ENCODE measurements at regions not wholly inside any gene's neighbourhood (a gene's known extent, or its start where the extent isn't known, plus 50 kb on each side); places are given as distances from the start of the nearest gene placed in this dataset.
"Not testable (repeated sequence)": the region's sequence is repeated elsewhere in the genome, so short reads cannot be mapped to it uniquely, and the experiment has no call there.

GRCh38 chr16:27600381-27600780 lies 50.4 kb downstream of the KATNIP start:
- FAIRE-seq, result no peak
- DNase-seq (ENCODE audit: insufficient read length, low spot score), result no peak

GRCh38 chr16:27602103-27602502 lies 52.2 kb downstream of the KATNIP start:
- FAIRE-seq (no peak), DNase-seq (ENCODE audit: insufficient read length, low spot score) (no peak)

GRCh38 chr16:27605500-27606106 lies 55.7 kb downstream of the KATNIP start:
- FAIRE-seq, result not testable (repeated sequence)
- peak; percentile 49 for DNase-seq (ENCODE audit: insufficient read length, low spot score)

GRCh38 chr16:27611340-27611739 lies 61.4 kb downstream of the KATNIP start:
- FAIRE-seq, result no peak
- DNase-seq (ENCODE audit: insufficient read length, low spot score), result no peak

- FAIRE-seq, result no peak
- no peak for DNase-seq (ENCODE audit: insufficient read length, low spot score)
Measured at GRCh38 chr16:27613238-27613791, 63.4 kb downstream of the KATNIP start.

GRCh38 chr16:27617665-27618064 lies 67.7 kb downstream of the KATNIP start:
- no peak for DNase-seq (ENCODE audit: insufficient read length, low spot score)
- FAIRE-seq, result no peak

- FAIRE-seq, result no peak
- no peak for DNase-seq (ENCODE audit: insufficient read length, low spot score)
Measured at GRCh38 chr16:27618165-27618564, 68.2 kb downstream of the KATNIP start.

GRCh38 chr16:27618606-27619327 lies 68.8 kb downstream of the KATNIP start:
- DNase-seq (ENCODE audit: insufficient read length, low spot score) (no peak), FAIRE-seq (no peak)

GRCh38 chr16:27620541-27620940 lies 70.6 kb downstream of the KATNIP start:
- no peak for DNase-seq (ENCODE audit: insufficient read length, low spot score)

GRCh38 chr16:27624154-27625049 lies 74.5 kb downstream of the KATNIP start:
- FAIRE-seq (no peak), DNase-seq (ENCODE audit: insufficient read length, low spot score) (no peak)

More at GRCh38 chr16:27620541-27620940, 70.6 kb downstream of the KATNIP start:
- FAIRE-seq, result no peak

- no peak for DNase-seq (ENCODE audit: insufficient read length, low spot score)
- no peak for FAIRE-seq
Measured at GRCh38 chr16:27625050-27625697, 75.2 kb downstream of the KATNIP start.

- no peak for DNase-seq (ENCODE audit: insufficient read length, low spot score)
- no peak for FAIRE-seq
Measured at GRCh38 chr16:27627136-27627535, 77.2 kb downstream of the KATNIP start.

- no peak for DNase-seq (ENCODE audit: insufficient read length, low spot score)
Measured at GRCh38 chr16:27628241-27628942, 78.4 kb downstream of the KATNIP start.

GRCh38 chr16:27628943-27629462 lies 79.1 kb downstream of the KATNIP start:
- FAIRE-seq; DNase-seq (ENCODE audit: insufficient read length, low spot score): not testable (repeated sequence)

More at GRCh38 chr16:27628241-27628942, 78.4 kb downstream of the KATNIP start:
- no peak for FAIRE-seq

- no peak for DNase-seq (ENCODE audit: insufficient read length, low spot score)
- no peak for FAIRE-seq
Measured at GRCh38 chr16:27632216-27632615, 82.3 kb downstream of the KATNIP start.

GRCh38 chr16:27633221-27633620 lies 83.3 kb downstream of the KATNIP start:
- DNase-seq (ENCODE audit: insufficient read length, low spot score) (no peak), FAIRE-seq (no peak)

GRCh38 chr16:27633721-27634120 lies 83.8 kb downstream of the KATNIP start:
- FAIRE-seq (no peak), DNase-seq (ENCODE audit: insufficient read length, low spot score) (no peak)

GRCh38 chr16:27634779-27635178 lies 84.8 kb downstream of the KATNIP start:
- no peak for FAIRE-seq
- no peak for DNase-seq (ENCODE audit: insufficient read length, low spot score)

GRCh38 chr16:27636453-27637240 lies 86.7 kb downstream of the KATNIP start:
- no peak for DNase-seq (ENCODE audit: insufficient read length, low spot score)

More at GRCh38 chr16:27636453-27637240, 86.7 kb downstream of the KATNIP start:
- FAIRE-seq, result no peak

Data from HTR-8/SVneo (cell line).